Left ventricle myocardium inferior (tissue), 1 donor: ENCODE measurements at regions not wholly inside any gene's neighbourhood (a gene's known extent, or its start where the extent isn't known, plus 50 kb on each side); places are given as distances from the start of the nearest gene placed in this dataset.
"Not testable (repeated sequence)": the region's sequence is repeated elsewhere in the genome, so short reads cannot be mapped to it uniquely, and the experiment has no call there.

ENCODE experiments used
- DNase-seq: peaks from one replicate; pipeline ENCODE4 v3.0.0-alpha.2; 2020
- H3K27ac ChIP-seq: fragments of 200-600 bp; replicated peaks from 2 replicates; pipeline ENCODE4 v1.8.0; 2021
- H3K27me3 ChIP-seq: fragments of 200-600 bp; 2 replicates; pipeline ENCODE4 v1.8.0; 2021; ENCODE audit warnings: low read depth
- H3K36me3 ChIP-seq: fragments of 200-600 bp; 2 replicates; pipeline ENCODE4 v1.8.0; 2021
- H3K4me1 ChIP-seq: fragments of 200-600 bp; 2 replicates; pipeline ENCODE4 v1.8.0; 2021
- H3K4me3 ChIP-seq: fragments of 200-600 bp; 2 replicates; pipeline ENCODE4 v1.8.0; 2021; ENCODE audit warnings: mild to moderate bottlenecking, moderate library complexity
- H3K9me3 ChIP-seq: fragments of 200-600 bp; replicated peaks from 2 replicates; pipeline ENCODE4 v1.8.0; 2021
- CTCF ChIP-seq: fragments of 200-600 bp; IDR thresholded peaks from 2 replicates; pipeline ENCODE4 v1.8.0; 2021; ENCODE audit warnings: antibody characterized with exemption, mild to moderate bottlenecking, borderline replicate concordance
- intact Hi-C: fragments of 100-400 bp; cut with micrococcal nuclease; formaldehyde crosslinking; loops from one replicate; pipeline ENCODE4 v1.11.0; 2022
- donor health status: DM: no; HTN: yes; CAD: no; lungs with severe emphysema.

GRCh38 chr17:51366866-51367265 lies 106.5 kb downstream of the UTP18 start:
- Histone ChIP-seq H3K4me3 (no peak overlapping the region), H3K9me3 (no peaks in the 10 kb centered on the region), H3K4me1 (no peaks in the 10 kb centered on the region), H3K27me3 (peaks cover 66% of the 10 kb centered on the region), H3K27ac (no peak overlapping the region), H3K36me3 (no peaks in the 10 kb centered on the region)
- intact Hi-C loops: no loop called here
- TF ChIP-seq CTCF: no peak
- no peak for DNase-seq

GRCh38 chr17:51367836-51368235 lies 107.5 kb downstream of the UTP18 start:
- H3K9me3 ChIP-seq, H3K36me3 ChIP-seq, intact Hi-C loops, DNase-seq, H3K4me3 ChIP-seq, H3K4me1 ChIP-seq, H3K27ac ChIP-seq: not testable (repeated sequence)
- peaks cover 67% of the 10 kb centered on the region for H3K27me3 ChIP-seq

- peak; percentile 59 for TF ChIP-seq CTCF
- Histone ChIP-seq H3K36me3 (no peaks in the 10 kb centered on the region), H3K4me1 (no peaks in the 10 kb centered on the region), H3K4me3 (no peak overlapping the region), H3K9me3 (no peaks in the 10 kb centered on the region), H3K27me3 (peaks cover 46% of the 10 kb centered on the region), H3K27ac (no peak overlapping the region)
- intact Hi-C loops: loop anchor here (5.0 kb wide), 1 partner anchor 166 kb away; no protein-coding TSS in a partner anchor
- no peak for DNase-seq
Measured at GRCh38 chr17:51371732-51372151, 111.4 kb downstream of the UTP18 start.

- no peaks in the 10 kb centered on the region for H3K9me3 ChIP-seq
- intact Hi-C loops: loop anchor here (5.0 kb wide), 1 partner anchor 165 kb away; no protein-coding TSS in a partner anchor
- H3K27me3 ChIP-seq: peaks cover 40% of the 10 kb centered on the region
- no peak overlapping the region for H3K27ac ChIP-seq
- DNase-seq: no peak
- no peaks in the 10 kb centered on the region for H3K4me1 ChIP-seq
- no peak overlapping the region for H3K4me3 ChIP-seq
- no peak for TF ChIP-seq CTCF
- no peaks in the 10 kb centered on the region for H3K36me3 ChIP-seq
Measured at GRCh38 chr17:51372345-51373004, 112.1 kb downstream of the UTP18 start.

GRCh38 chr17:51373489-51374152 lies 113.3 kb downstream of the UTP18 start:
- TF ChIP-seq CTCF: no peak

GRCh38 chr17:51374209-51374608 lies 113.9 kb downstream of the UTP18 start:
- intact Hi-C loops: loop anchor here (5.0 kb wide), 1 partner anchor 163 kb away; no protein-coding TSS in a partner anchor
- no peaks in the 10 kb centered on the region for H3K4me1 ChIP-seq
- no peak for DNase-seq
- TF ChIP-seq CTCF: no peak
- no peaks in the 10 kb centered on the region for H3K9me3 ChIP-seq
- H3K27me3 ChIP-seq: peaks cover 45% of the 10 kb centered on the region
- no peak overlapping the region for H3K27ac ChIP-seq
- H3K36me3 ChIP-seq: no peaks in the 10 kb centered on the region
- no peak overlapping the region for H3K4me3 ChIP-seq

More at GRCh38 chr17:51373489-51374152, 113.3 kb downstream of the UTP18 start:
- intact Hi-C loops: loop anchor here (5.0 kb wide), 1 partner anchor 164 kb away; no protein-coding TSS in a partner anchor
- Histone ChIP-seq H3K27ac (no peak overlapping the region), H3K27me3 (peaks cover 39% of the 10 kb centered on the region), H3K9me3 (no peaks in the 10 kb centered on the region), H3K4me1 (no peaks in the 10 kb centered on the region), H3K4me3 (no peak overlapping the region), H3K36me3 (no peaks in the 10 kb centered on the region)
- no peak for DNase-seq
